GM23248 (cell line): ENCODE measurements at regions not wholly inside any gene's neighbourhood (a gene's known extent, or its start where the extent isn't known, plus 50 kb on each side); places are given as distances from the start of the nearest gene placed in this dataset.

Experiments
- DNase-seq: peaks from one replicate; pipeline ENCODE4 v3.0.0-alpha.2; 2015
- H2AFZ ChIP-seq: fragments of 200-600 bp; sonication (generic); 2 replicates; pipeline ENCODE4 v1.6.1; 2016; ENCODE audit warnings: antibody characterized with exemption
- H3F3A ChIP-seq: fragments of 200-600 bp; sonication (generic); 2 replicates; pipeline ENCODE4 v1.6.1; 2016; ENCODE audit warnings: mild to moderate bottlenecking, antibody characterized with exemption, mixed run types; ENCODE audit not compliant: insufficient read depth
- H3K27ac ChIP-seq: fragments of 200-600 bp; sonication (generic); 2 replicates; pipeline ENCODE4 v1.5.1; 2016; ENCODE audit warnings: mild to moderate bottlenecking
- H3K27me3 ChIP-seq: fragments of 200-600 bp; sonication (generic); replicated peaks from 2 replicates; pipeline ENCODE4 v1.6.1; 2016; ENCODE audit warnings: mild to moderate bottlenecking; ENCODE audit not compliant: insufficient read depth
- H3K36me3 ChIP-seq: fragments of 200-600 bp; sonication (generic); 2 replicates; pipeline ENCODE4 v1.6.1; 2016; ENCODE audit warnings: low read depth, mild to moderate bottlenecking
- H3K4me1 ChIP-seq: fragments of 200-600 bp; sonication (generic); 2 replicates; pipeline ENCODE4 v1.6.1; 2016; ENCODE audit warnings: mild to moderate bottlenecking; ENCODE audit not compliant: insufficient read depth
- H3K4me2 ChIP-seq: fragments of 200-600 bp; sonication (generic); one replicate; pipeline ENCODE4 v1.6.1; 2016; ENCODE audit warnings: mild to moderate bottlenecking; ENCODE audit not compliant: unreplicated experiment
- H3K4me3 ChIP-seq: fragments of 200-600 bp; sonication (generic); 2 replicates; pipeline ENCODE4 v1.5.1; 2016; ENCODE audit warnings: mild to moderate bottlenecking
- H3K79me2 ChIP-seq: fragments of 200-600 bp; sonication (generic); 2 replicates; pipeline ENCODE4 v1.6.1; 2016; ENCODE audit warnings: mild to moderate bottlenecking; ENCODE audit not compliant: insufficient read depth
- H3K9ac ChIP-seq: fragments of 200-600 bp; sonication (generic); 2 replicates; pipeline ENCODE4 v1.6.1; 2016; ENCODE audit warnings: mild to moderate bottlenecking
- H3K9me2 ChIP-seq: fragments of 200-600 bp; sonication (generic); 2 replicates; pipeline ENCODE4 v1.6.1; 2016; ENCODE audit warnings: mixed run types, mild to moderate bottlenecking, moderate library complexity; ENCODE audit not compliant: insufficient read depth
- H3K9me3 ChIP-seq: fragments of 200-600 bp; sonication (generic); one replicate; pipeline ENCODE4 v1.6.1; 2017; ENCODE audit warnings: low read depth
- H4K20me1 ChIP-seq: fragments of 200-600 bp; sonication (generic); 2 replicates; pipeline ENCODE4 v1.6.0; 2016; ENCODE audit not compliant: insufficient read depth
- EZH2 ChIP-seq: fragments of 200-600 bp; sonication (generic); IDR thresholded peaks from 2 replicates; pipeline ENCODE4 v1.6.1; 2018; ENCODE audit warnings: antibody characterized with exemption, mild to moderate bottlenecking; ENCODE audit not compliant: insufficient read depth, poor library complexity, severe bottlenecking
- EZH2phosphoT487 ChIP-seq: fragments of 200-600 bp; sonication (generic); IDR thresholded peaks from 2 replicates; pipeline ENCODE4 v1.6.1; 2018; ENCODE audit warnings: antibody characterized with exemption, moderate library complexity, mild to moderate bottlenecking, low read depth; ENCODE audit not compliant: insufficient read depth
- whole genome bisulfite sequencing, 2 experiments: methylation state at CpG; one replicate each; pipeline ENCODE4 v1.1.6; 2015 to 2017; ENCODE audit warnings: low lambda C conversion rate in 2 of 2, low coverage in 1 of 2; ENCODE audit errors: missing lambda C conversion rate in 2 of 2; 5-methylcytosine and 5-hydroxymethylcytosine counted together
- in situ Hi-C: fragments of 300-500 bp; cut with MboI; formaldehyde crosslinking; loops from 2 replicates; pipeline ENCODE4 v1.15.0; 2020

GRCh38 chr12:118590406-118591150, 214.2 kb downstream of the SUDS3 start:
- no peaks in the 10 kb centered on the region for H3K9me3 ChIP-seq
- H3K4me3 ChIP-seq = no peak overlapping the region
- no peaks in the 10 kb centered on the region for H3K36me3 ChIP-seq
- H3K9me2 ChIP-seq = no peaks in the 10 kb centered on the region
- no peak overlapping the region for H3K9ac ChIP-seq
- no peak overlapping the region for H2AFZ ChIP-seq
- WGBS, 2 experiments = 4 to 6% methylated on average over 7 of the region's 7 CpGs
- no peak for DNase-seq
- H4K20me1 ChIP-seq = no peaks in the 10 kb centered on the region
- no peak overlapping the region for H3K4me2 ChIP-seq
- no peaks in the 10 kb centered on the region for H3K79me2 ChIP-seq
- no peak for TF ChIP-seq EZH2phosphoT487
- no peak for TF ChIP-seq EZH2
- H3K27ac ChIP-seq = no peak overlapping the region
- H3F3A ChIP-seq = no peaks in the 10 kb centered on the region
- H3K4me1 ChIP-seq = no peaks in the 10 kb centered on the region
- no peaks in the 10 kb centered on the region for H3K27me3 ChIP-seq
- in situ Hi-C loops = no loop called here

- TF ChIP-seq EZH2phosphoT487 = no peak
- no peak for TF ChIP-seq EZH2
- in situ Hi-C loops = no loop called here
- Histone ChIP-seq H3K36me3 (no peaks in the 10 kb centered on the region), H3K9me3 (no peaks in the 10 kb centered on the region), H3K9ac (no peak overlapping the region), H3K27me3 (no peaks in the 10 kb centered on the region), H3K9me2 (no peaks in the 10 kb centered on the region), H3K4me3 (no peak overlapping the region), H3K79me2 (no peaks in the 10 kb centered on the region), H3K27ac (no peak overlapping the region), H4K20me1 (no peaks in the 10 kb centered on the region), H3K4me2 (no peak overlapping the region), H2AFZ (no peak overlapping the region), H3F3A (no peaks in the 10 kb centered on the region), H3K4me1 (no peaks in the 10 kb centered on the region)
- DNase-seq = no peak
- 38 to 39% methylated on average over 3 of the region's 3 CpGs for WGBS, 2 experiments
Observed at GRCh38 chr12:118603610-118604361, 227.4 kb downstream of the SUDS3 start.

- H3K4me1 ChIP-seq = no peaks in the 10 kb centered on the region
- H4K20me1 ChIP-seq = no peaks in the 10 kb centered on the region
- no peaks in the 10 kb centered on the region for H3K27me3 ChIP-seq
- H3K36me3 ChIP-seq = no peaks in the 10 kb centered on the region
- no peaks in the 10 kb centered on the region for H3F3A ChIP-seq
- in situ Hi-C loops = no loop called here
- no peaks in the 10 kb centered on the region for H3K9me3 ChIP-seq
- H3K79me2 ChIP-seq = no peaks in the 10 kb centered on the region
- no peak overlapping the region for H3K4me2 ChIP-seq
- H3K4me3 ChIP-seq = no peak overlapping the region
- no peak overlapping the region for H3K9ac ChIP-seq
- no peaks in the 10 kb centered on the region for H3K9me2 ChIP-seq
- no peak for DNase-seq
- no peak for TF ChIP-seq EZH2phosphoT487
- no peak for TF ChIP-seq EZH2
- 40 to 44% methylated on average over 8 of the region's 8 CpGs for WGBS, 2 experiments
- H3K27ac ChIP-seq = no peak overlapping the region
- H2AFZ ChIP-seq = no peak overlapping the region
Observed at GRCh38 chr12:118606690-118607089, 230.3 kb downstream of the SUDS3 start.

- no peaks in the 10 kb centered on the region for H3K4me1 ChIP-seq
- no peak for DNase-seq
- 44 to 50% methylated on average over 3 of the region's 3 CpGs for WGBS, 2 experiments
- H3K4me3 ChIP-seq = no peak overlapping the region
- no peaks in the 10 kb centered on the region for H3K9me3 ChIP-seq
- no peaks in the 10 kb centered on the region for H3K79me2 ChIP-seq
- no peak overlapping the region for H3K9ac ChIP-seq
- in situ Hi-C loops = no loop called here
- H3F3A ChIP-seq = no peaks in the 10 kb centered on the region
- no peak overlapping the region for H2AFZ ChIP-seq
- no peak overlapping the region for H3K4me2 ChIP-seq
- no peaks in the 10 kb centered on the region for H3K36me3 ChIP-seq
- H3K9me2 ChIP-seq = no peaks in the 10 kb centered on the region
- no peaks in the 10 kb centered on the region for H4K20me1 ChIP-seq
- no peak overlapping the region for H3K27ac ChIP-seq
- no peaks in the 10 kb centered on the region for H3K27me3 ChIP-seq
- TF ChIP-seq EZH2 = no peak
- no peak for TF ChIP-seq EZH2phosphoT487
Observed at GRCh38 chr12:118607831-118608230, 231.5 kb downstream of the SUDS3 start.
